Body of pancreas (tissue), 4 donors: ENCODE measurements at regions not wholly inside any gene's neighbourhood (a gene's known extent, or its start where the extent isn't known, plus 50 kb on each side); places are given as distances from the start of the nearest gene placed in this dataset.
"Not testable (repeated sequence)": the region's sequence is repeated elsewhere in the genome, so short reads cannot be mapped to it uniquely, and the experiment has no call there.

ENCODE experiments used
- CTCF ChIP-seq, 7 experiments: fragments of 450-650 bp in 4 of 7; fragments of 200-600 bp in 3 of 7; sonication (generic) in 3 of 7; IDR thresholded peaks; one replicate each; pipeline ENCODE4 v1.5.1; 2016 to 2019; ENCODE audit warnings: antibody characterized with exemption in 7 of 7
- POLR2A ChIP-seq, 3 donors: fragments of 450-650 bp; IDR thresholded peaks; one replicate each; pipeline ENCODE4 v1.6.1; 2016; ENCODE audit warnings: antibody characterized with exemption in 3 of 3, mild to moderate bottlenecking in 2 of 3

- not testable (repeated sequence) for TF ChIP-seq CTCF, POLR2A (IDR thresholded peaks at IDR 0.05)
Measured at GRCh38 chr9:41357918-41358404, 168.8 kb upstream of the ZNG1F start.
